HepG2 (cell line): ENCODE measurements at regions not wholly inside any gene's neighbourhood (a gene's known extent, or its start where the extent isn't known, plus 50 kb on each side); places are given as distances from the start of the nearest gene placed in this dataset.

Experiments
- ATAC-seq: fragments of 200-7000 bp; cut with Tn5 transposase; 3 replicates; pipeline ENCODE4 v1.9.1; 2020; ENCODE audit warnings: mild to moderate bottlenecking, moderate library complexity
- BruUV-seq: library from RNA; stranded (reverse); fragments of 400-500 nt; replicated peaks from 2 replicates; lab custom pipeline; 2021; lab: Mats Ljungman, UMichigan
- CTCF ChIA-PET: fragments of 300-600 bp; formaldehyde crosslinking; extraction: SDS; loops from one replicate; lab custom pipeline; 2021; ENCODE audit warnings: low total read pairs, inconsistent platforms, low intra/inter-chr PET ratio; lab: Yijun Ruan, JAX
- POLR2A ChIA-PET: fragments of 350-600 bp; sonication (Branson Sonifier 250); formaldehyde crosslinking; loops from one replicate; lab custom pipeline; 2020; ENCODE audit warnings: antibody characterized with exemption, inconsistent platforms; lab: Yijun Ruan, JAX
- DNase-seq: peaks from one replicate; pipeline ENCODE4 v3.0.0-alpha.2; 2015; ENCODE audit warnings: low spot score
- FAIRE-seq: peaks from 3 replicates; lab custom pipeline; 2011; peaks lifted over from hg19 to GRCh38; lab: Jason Lieb, UNC
- H2AFZ ChIP-seq: one replicate; pipeline ENCODE4 v1.6.1; 2011; ENCODE audit warnings: low read length, inconsistent platforms
- H3K27ac ChIP-seq: fragments of 300-600 bp; 3 replicates; pipeline ENCODE4 v1.8.0; 2011; ENCODE audit warnings: mixed run types, mild to moderate bottlenecking, mixed read lengths, low read length, inconsistent platforms; ENCODE audit not compliant: insufficient read depth; ENCODE audit errors: extremely low read length
- H3K27me3 ChIP-seq, 2 experiments: fragments of 200-600 bp in 1 of 2; 2 replicates in 1 of 2; 3 replicates in 1 of 2; pipeline versions ENCODE4 v1.6.0 to v1.8.0; 2011; ENCODE audit warnings: low read length in 2 of 2, mild to moderate bottlenecking in 2 of 2, moderate library complexity in 2 of 2, inconsistent platforms in 1 of 2; ENCODE audit not compliant: insufficient read depth in 2 of 2, control insufficient read depth in 1 of 2
- H3K36me3 ChIP-seq, 2 experiments: fragments of 200-600 bp in 1 of 2; replicated peaks in 1 of 2; 2 replicates in 1 of 2; 3 replicates in 1 of 2; pipeline versions ENCODE4 v1.5.1 to v1.8.0; 2011; ENCODE audit warnings: low read length in 2 of 2, inconsistent platforms in 1 of 2; ENCODE audit not compliant: insufficient read depth in 2 of 2, control insufficient read depth in 1 of 2
- H3K4me1 ChIP-seq: 2 replicates; pipeline ENCODE4 v1.5.1; 2012; ENCODE audit warnings: low read length, inconsistent platforms; ENCODE audit not compliant: insufficient read depth
- H3K4me2 ChIP-seq: 2 replicates; pipeline ENCODE4 v1.6.0; 2011; ENCODE audit warnings: low read depth, low read length, inconsistent platforms
- H3K4me3 ChIP-seq, 3 experiments: fragments of 200-600 bp in 1 of 3; sonication (generic), shearing (Covaris generic) in 1 of 3; replicated peaks in 1 of 3; 2 replicates each; pipeline ENCODE4 v1.5.1; 2011 to 2016; ENCODE audit warnings: low read length in 3 of 3, inconsistent platforms in 2 of 3, low read depth in 2 of 3, mild to moderate bottlenecking in 2 of 3, control low read depth in 1 of 3, mixed read lengths in 1 of 3; ENCODE audit not compliant: insufficient read depth in 1 of 3
- H3K79me2 ChIP-seq: one replicate; pipeline ENCODE4 v1.6.1; 2011; ENCODE audit warnings: low read length, inconsistent platforms; ENCODE audit not compliant: insufficient read depth
- H3K9ac ChIP-seq: 2 replicates; pipeline ENCODE4 v1.6.0; 2011; ENCODE audit warnings: mild to moderate bottlenecking, low read depth, low read length, inconsistent platforms; ENCODE audit not compliant: insufficient read depth
- H3K9me3 ChIP-seq: 2 replicates; pipeline ENCODE4 v1.5.1; 2012; ENCODE audit warnings: mild to moderate bottlenecking, low read length
- H4K20me1 ChIP-seq: 2 replicates; pipeline ENCODE4 v1.6.0; 2011; ENCODE audit warnings: inconsistent platforms, mild to moderate bottlenecking, low read length, moderate library complexity; ENCODE audit not compliant: insufficient read depth
- FOXP1 ChIP-seq, 2 experiments: fragments of 450-650 bp in 1 of 2; IDR thresholded peaks; 2 replicates each; pipeline ENCODE4 v1.6.1; 2017 to 2018; ENCODE audit warnings: antibody characterized with exemption in 1 of 2
- GABPA ChIP-seq, 2 experiments: IDR thresholded peaks; 2 replicates each; pipeline ENCODE4 v1.6.1; 2011 to 2016; ENCODE audit warnings: low read depth in 2 of 2, low read length in 1 of 2, missing biosample characterization in 1 of 2, missing genetic modification characterization in 1 of 2
- KDM6A ChIP-seq: IDR thresholded peaks from 2 replicates; pipeline ENCODE4 v1.6.1; 2016; ENCODE audit warnings: low read depth
- KLF11 ChIP-seq: IDR thresholded peaks from 2 replicates; pipeline ENCODE4 v1.6.1; 2016; ENCODE audit warnings: missing compliant biosample characterization
- NFKBIZ ChIP-seq: IDR thresholded peaks from 2 replicates; pipeline ENCODE4 v1.6.1; 2018; ENCODE audit warnings: missing genetic modification reagents, missing compliant biosample characterization
- SALL1 ChIP-seq: sonication (generic); formaldehyde crosslinking; IDR thresholded peaks from 2 replicates; pipeline ENCODE4 v1.8.0; 2022; ENCODE audit warnings: mild to moderate bottlenecking, missing genetic modification reagents
- SP2 ChIP-seq: sonication (generic); formaldehyde crosslinking; IDR thresholded peaks from 2 replicates; pipeline ENCODE4 v1.5.1; 2020; ENCODE audit warnings: mild to moderate bottlenecking, missing genetic modification reagents
- U2AF1 ChIP-seq: fragments of 200-400 bp; formaldehyde crosslinking; optimal IDR thresholded peaks from 2 replicates; pipeline ENCODE3; 2017; ENCODE audit warnings: mild to moderate bottlenecking, low read depth, low read length
- WIZ ChIP-seq: sonication (generic); formaldehyde crosslinking; IDR thresholded peaks from 2 replicates; pipeline ENCODE4 v1.5.1; 2020; ENCODE audit warnings: mild to moderate bottlenecking, missing genetic modification reagents
- YY1 ChIP-seq: IDR thresholded peaks from 2 replicates; pipeline ENCODE4 v1.6.1; 2011; ENCODE audit warnings: low read length, low read depth, moderate library complexity, mild to moderate bottlenecking; ENCODE audit not compliant: insufficient read depth, insufficient replicate concordance
- ZBTB42 ChIP-seq: sonication (generic); formaldehyde crosslinking; IDR thresholded peaks from 2 replicates; pipeline ENCODE4 v1.5.0; 2020; ENCODE audit warnings: mild to moderate bottlenecking, missing genetic modification reagents
- ZFYVE20 ChIP-seq: sonication (generic); formaldehyde crosslinking; IDR thresholded peaks from 2 replicates; pipeline ENCODE4 v1.8.0; 2023; ENCODE audit warnings: low read depth, mild to moderate bottlenecking, moderate library complexity, missing genetic modification reagents, borderline replicate concordance
- ZNF3 ChIP-seq: IDR thresholded peaks from 2 replicates; pipeline ENCODE4 v1.7.0; 2017; ENCODE audit warnings: inconsistent platforms
- ZNF432 ChIP-seq: sonication (generic); formaldehyde crosslinking; IDR thresholded peaks from 2 replicates; pipeline ENCODE4 v1.5.0; 2020; ENCODE audit warnings: missing genetic modification reagents, mild to moderate bottlenecking, borderline replicate concordance
- ZNF44 ChIP-seq: sonication (generic); formaldehyde crosslinking; IDR thresholded peaks from 2 replicates; pipeline ENCODE4 v1.5.1; 2020; ENCODE audit warnings: mild to moderate bottlenecking, missing genetic modification reagents
- ZNF441 ChIP-seq: sonication (generic); formaldehyde crosslinking; IDR thresholded peaks from 2 replicates; pipeline ENCODE4 v1.7.0; 2021; ENCODE audit warnings: missing genetic modification reagents, borderline replicate concordance
- ZNF619 ChIP-seq: sonication (generic); formaldehyde crosslinking; IDR thresholded peaks from 2 replicates; pipeline ENCODE4 v1.4.0; 2020; ENCODE audit warnings: mild to moderate bottlenecking, missing genetic modification reagents
- whole genome bisulfite sequencing: methylation state at CpG from one replicate; pipeline ENCODE4 v1.1.6; 2017; ENCODE audit warnings: low lambda C conversion rate; 5-methylcytosine and 5-hydroxymethylcytosine counted together
- in situ Hi-C: cut with HindIII; loops from 2 replicates; pipeline ENCODE4 v1.10.0; 2017; ENCODE audit warnings: low pct_unique_long_range_greater_than_20kb; ENCODE audit not compliant: extremely low pct_ligation_motif_present
- intact Hi-C: fragments of 100-400 bp; cut with micrococcal nuclease; formaldehyde crosslinking; loops from one replicate; pipeline ENCODE4 v1.10.0; 2022; ENCODE audit not compliant: unreplicated experiment
- TF ChIP-seq, protein P1 (sequence below): sonication (generic); formaldehyde crosslinking; IDR thresholded peaks from 2 replicates; pipeline ENCODE4 v1.5.1; 2020; ENCODE audit warnings: mild to moderate bottlenecking, moderate library complexity, missing genetic modification reagents
- TF ChIP-seq, protein P2 (sequence below): IDR thresholded peaks from 2 replicates; pipeline ENCODE4 v1.6.1; 2016; ENCODE audit warnings: missing compliant biosample characterization, missing genetic modification reagents, borderline replicate concordance

- Histone ChIP-seq H3K79me2 (no peaks in the 10 kb centered on the region), H3K9me3 (no peaks in the 10 kb centered on the region), H3K9ac (no peak overlapping the region), H3K4me1 (no peaks in the 10 kb centered on the region), H2AFZ (no peak overlapping the region), H3K27me3 (no peaks in the 10 kb centered on the region), H3K36me3 (no peaks in the 10 kb centered on the region), H3K4me2 (no peak overlapping the region), H3K4me3 (no peak overlapping the region), H3K27ac (no peak overlapping the region), H4K20me1 (no peaks in the 10 kb centered on the region)
- no peak for FAIRE-seq
- DNase-seq, result no peak
- TF ChIP-seq NFKBIZ (CRISPR knock-in tag) (no peak), FOXP1 (IDR thresholded peaks at IDR 0.05) (no peak), FOXP1 (CRISPR knock-in tag; IDR thresholded peaks at IDR 0.05) (no peak), SP2 (CRISPR knock-in tag) (no peak), GABPA (IDR thresholded peaks at IDR 0.05; ENCODE audit: low read depth, low read length) (no peak), GABPA (CRISPR knock-in tag; IDR thresholded peaks at IDR 0.05; ENCODE audit: low read depth) (no peak), ZNF3 (no peak), ZBTB42 (CRISPR knock-in tag) (no peak), ZNF44 (no peak), WIZ (no peak), KLF11 (CRISPR knock-in tag) (no peak)
- in situ Hi-C loops (no loop called here), intact Hi-C loops (no loop called here)
- ChIA-PET POLR2A (no interaction called here), CTCF (no interaction called here)
- BruUV-seq, result no TSS peak
- no peak for ATAC-seq
- WGBS, result 55% methylated on average over 6 of the region's 6 CpGs
These were observed 118.1 kb upstream of the SIX2 start for GRCh38 chr2:45127321-45127720.

DNA sequence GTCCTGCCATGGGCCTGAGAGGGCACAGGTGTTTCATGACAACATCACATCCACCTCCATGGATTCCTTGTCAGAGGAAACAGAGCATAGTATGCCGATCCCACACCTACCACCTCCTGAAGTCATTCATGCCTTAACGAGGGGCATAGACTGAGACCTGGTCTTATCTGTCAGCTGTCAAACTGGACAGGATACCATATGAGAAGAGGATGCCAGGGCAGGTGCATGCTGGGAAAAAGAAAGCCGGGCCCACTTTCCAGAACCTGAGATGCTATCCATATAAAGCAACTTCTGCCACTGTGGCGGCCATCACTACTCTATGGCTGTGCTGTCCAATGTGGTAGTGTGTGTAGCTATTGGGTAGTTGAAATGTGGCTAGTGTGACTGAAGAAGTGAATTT lies 116.0 kb upstream of the SIX2 start:
- Histone ChIP-seq H3K4me2 (no peak overlapping the region), H3K4me1 (no peaks in the 10 kb centered on the region), H3K9ac (no peak overlapping the region), H3K27ac (no peak overlapping the region), H3K27me3 (0 out of 5 replicates have a peak, but pooled peaks cover 0 to 1% of the 10 kb centered on the region in 2 experiments), H3K9me3 (no peaks in the 10 kb centered on the region), H2AFZ (no peak overlapping the region), H4K20me1 (no peaks in the 10 kb centered on the region), H3K36me3 (no peaks in the 10 kb centered on the region), H3K79me2 (no peaks in the 10 kb centered on the region), H3K4me3 (no peak overlapping the region)
- FAIRE-seq (no peak), ATAC-seq (no peak), DNase-seq (no peak)
- CTCF ChIA-PET, result no interaction called here
- BruUV-seq, result no TSS peak
- intact Hi-C loops (no loop called here), in situ Hi-C loops (no loop called here)
- 42% methylated on average over 4 of the region's 4 CpGs for whole genome bisulfite sequencing
- POLR2A ChIA-PET, result no interaction called here
- TF ChIP-seq, protein P1, sequence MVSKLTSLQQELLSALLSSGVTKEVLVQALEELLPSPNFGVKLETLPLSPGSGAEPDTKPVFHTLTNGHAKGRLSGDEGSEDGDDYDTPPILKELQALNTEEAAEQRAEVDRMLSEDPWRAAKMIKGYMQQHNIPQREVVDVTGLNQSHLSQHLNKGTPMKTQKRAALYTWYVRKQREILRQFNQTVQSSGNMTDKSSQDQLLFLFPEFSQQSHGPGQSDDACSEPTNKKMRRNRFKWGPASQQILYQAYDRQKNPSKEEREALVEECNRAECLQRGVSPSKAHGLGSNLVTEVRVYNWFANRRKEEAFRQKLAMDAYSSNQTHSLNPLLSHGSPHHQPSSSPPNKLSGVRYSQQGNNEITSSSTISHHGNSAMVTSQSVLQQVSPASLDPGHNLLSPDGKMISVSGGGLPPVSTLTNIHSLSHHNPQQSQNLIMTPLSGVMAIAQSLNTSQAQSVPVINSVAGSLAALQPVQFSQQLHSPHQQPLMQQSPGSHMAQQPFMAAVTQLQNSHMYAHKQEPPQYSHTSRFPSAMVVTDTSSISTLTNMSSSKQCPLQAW (CRISPR knock-in tag), result no peak
- TF ChIP-seq KDM6A (CRISPR knock-in tag) (no peak), YY1 (no peak), ZFYVE20 (CRISPR knock-in tag) (no peak), ZNF441 (no peak), SALL1 (CRISPR knock-in tag) (no peak), U2AF1 (no peak), ZNF619 (CRISPR knock-in tag) (no peak), ZNF432 (CRISPR knock-in tag) (no peak)
- TF ChIP-seq, protein P2, sequence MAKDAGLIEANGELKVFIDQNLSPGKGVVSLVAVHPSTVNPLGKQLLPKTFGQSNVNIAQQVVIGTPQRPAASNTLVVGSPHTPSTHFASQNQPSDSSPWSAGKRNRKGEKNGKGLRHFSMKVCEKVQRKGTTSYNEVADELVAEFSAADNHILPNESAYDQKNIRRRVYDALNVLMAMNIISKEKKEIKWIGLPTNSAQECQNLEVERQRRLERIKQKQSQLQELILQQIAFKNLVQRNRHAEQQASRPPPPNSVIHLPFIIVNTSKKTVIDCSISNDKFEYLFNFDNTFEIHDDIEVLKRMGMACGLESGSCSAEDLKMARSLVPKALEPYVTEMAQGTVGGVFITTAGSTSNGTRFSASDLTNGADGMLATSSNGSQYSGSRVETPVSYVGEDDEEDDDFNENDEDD, result no peak
